NCI-H1048 (cell line): ENCODE measurements at regions not wholly inside any gene's neighbourhood (a gene's known extent, or its start where the extent isn't known, plus 50 kb on each side); places are given as distances from the start of the nearest gene placed in this dataset.
A peak's percentile ranks its signal among the peaks of the same experiment; 100 is the strongest.

Experiments used
- DNase-seq: peaks from one replicate; lab custom pipeline; 2025; lab: John Stamatoyannopoulos, UW

DNA sequence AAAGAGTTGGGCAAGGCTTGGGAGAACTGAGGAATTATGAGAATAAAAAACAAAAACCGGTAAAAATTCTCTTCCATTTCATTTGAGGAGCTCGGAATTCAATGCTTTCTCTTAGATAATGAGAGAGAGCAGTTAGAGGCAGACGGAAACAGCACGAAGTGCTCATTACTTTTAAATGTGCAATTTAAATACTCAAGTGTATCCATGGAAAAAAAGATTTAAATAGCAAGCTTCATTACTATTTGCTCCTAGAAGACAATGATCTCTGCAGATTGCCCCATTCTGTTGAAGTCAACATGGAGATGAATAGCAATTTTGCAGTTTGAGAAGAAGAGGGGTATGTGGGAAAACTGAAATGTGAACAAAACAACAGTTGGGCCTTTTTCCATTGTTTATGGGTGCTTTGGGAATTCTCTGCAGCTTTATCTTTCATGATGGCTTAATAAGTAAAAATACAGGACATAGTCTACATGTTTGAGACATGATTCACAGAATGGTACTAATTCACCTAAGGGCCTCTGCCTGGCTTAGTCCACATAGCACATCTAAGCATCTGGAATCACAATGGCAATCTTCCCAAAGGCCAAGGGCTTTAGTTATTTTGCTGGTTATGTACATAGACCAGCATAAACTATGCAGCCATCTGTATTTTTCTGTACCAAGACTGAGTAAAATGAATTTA lies 512.7 kb upstream of the FAT1 start:
- DNase-seq = no peak

DNA sequence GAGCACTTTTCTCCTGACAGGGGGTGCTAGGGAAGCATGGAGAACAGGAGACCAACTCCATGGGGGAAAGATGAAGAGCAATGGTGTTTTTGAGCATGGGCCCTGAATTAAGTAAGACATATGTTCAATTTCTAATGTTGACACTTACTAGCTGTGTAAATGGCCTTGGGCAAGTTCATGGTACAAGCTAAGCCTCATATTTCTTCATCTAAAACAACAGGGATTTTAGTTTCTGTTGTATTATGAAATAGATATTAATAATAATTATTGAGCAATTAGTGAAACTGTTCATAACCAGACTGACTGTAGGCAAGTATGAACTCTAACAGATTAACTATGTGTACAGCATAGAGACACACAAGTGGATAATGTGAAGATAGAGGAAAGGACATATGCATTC lies 515.0 kb upstream of the FAT1 start:
- no peak for DNase-seq

DNA sequence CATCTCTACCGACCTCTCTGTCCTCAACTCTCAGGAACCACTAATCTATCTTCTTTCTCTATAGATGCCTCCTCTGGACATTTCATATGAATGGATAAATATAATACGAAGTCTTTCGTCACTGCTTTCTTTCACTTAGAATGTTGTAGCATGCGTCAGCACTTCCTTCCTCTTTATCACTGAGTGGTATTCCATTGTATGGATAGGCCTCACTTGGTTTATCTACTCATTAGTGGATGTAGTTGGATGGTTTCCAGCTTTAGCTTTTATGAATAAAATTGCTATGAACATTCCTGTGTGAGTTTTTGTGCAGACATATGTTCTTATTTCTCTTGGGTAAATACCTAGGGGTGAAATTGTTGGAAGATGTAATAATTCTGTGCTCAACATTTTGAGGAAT lies 528.2 kb upstream of the FAT1 start:
- no peak for DNase-seq

DNA sequence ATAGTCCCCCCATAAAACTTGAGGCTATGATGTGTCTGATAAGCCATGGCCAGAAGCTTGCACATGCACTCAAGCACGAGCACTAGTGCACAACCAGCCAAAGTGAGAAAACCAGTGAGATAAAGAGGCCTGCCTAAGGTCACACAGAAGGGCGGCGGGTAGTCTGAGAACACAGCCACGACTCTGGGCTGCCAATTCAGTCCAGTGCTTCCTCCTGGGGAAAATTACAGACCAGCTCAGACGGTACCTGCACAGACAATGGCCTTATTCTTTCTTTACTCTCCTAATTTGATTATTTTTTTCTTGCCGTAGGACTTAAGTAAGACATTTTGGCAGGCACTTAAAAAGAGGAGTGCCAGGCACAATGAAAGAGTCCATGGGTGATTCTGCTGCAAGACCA lies 533.2 kb upstream of the FAT1 start:
- DNase-seq = peak; percentile 51

DNA sequence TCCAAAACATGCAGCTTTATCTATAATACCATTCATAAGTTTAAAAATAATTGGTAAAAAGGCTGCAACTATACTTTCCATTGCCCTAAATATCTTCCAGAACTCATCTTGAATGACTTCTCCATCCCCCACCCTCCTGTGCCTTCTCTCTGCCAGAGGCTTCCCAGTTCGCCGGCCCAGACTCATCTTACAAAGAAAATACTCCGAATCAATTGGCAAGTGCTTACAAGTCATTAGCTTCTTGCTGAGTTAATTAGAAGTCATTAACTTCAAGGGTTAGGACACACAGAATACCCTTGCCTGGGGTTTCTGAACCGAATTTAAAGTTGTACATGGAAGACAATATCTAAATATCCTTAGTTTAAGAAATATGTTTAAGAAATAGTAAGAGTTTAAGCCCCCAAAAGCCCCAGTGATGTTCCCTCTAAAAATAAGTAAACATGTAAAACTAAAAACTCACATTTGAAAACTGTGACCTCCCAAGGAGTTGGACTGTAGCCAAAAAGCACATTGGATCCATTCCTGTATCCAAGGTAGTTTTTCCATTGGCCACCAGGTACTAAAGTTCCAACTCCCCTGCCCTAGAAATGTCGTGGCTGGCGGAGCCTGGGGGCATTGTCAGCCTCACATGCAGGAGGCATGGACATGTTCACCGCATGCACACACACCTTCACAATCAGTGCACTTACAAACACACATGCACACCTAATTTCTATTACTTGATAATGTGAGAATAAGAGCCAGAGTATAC lies 535.2 kb upstream of the FAT1 start:
- no peak for DNase-seq

DNA sequence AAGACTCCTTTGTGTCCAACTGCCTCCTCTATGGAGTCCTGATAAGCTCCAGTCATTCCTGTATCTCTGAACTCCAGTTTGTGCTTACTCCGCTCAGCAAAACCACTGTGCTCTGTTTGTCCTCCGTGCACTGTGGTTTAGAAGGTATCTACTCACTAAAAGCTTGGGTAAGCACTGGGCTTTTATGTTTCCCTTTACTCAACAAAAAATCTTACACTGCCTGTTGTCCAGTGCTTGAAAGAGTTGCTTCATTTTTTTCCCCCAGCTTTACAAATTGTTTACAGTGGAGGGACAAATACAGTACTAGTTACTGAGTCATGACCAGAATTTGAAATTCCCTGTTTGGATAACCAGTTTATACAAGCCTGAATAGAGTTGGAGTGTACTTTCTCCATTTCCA lies 545.3 kb upstream of the FAT1 start:
- DNase-seq = no peak

DNA sequence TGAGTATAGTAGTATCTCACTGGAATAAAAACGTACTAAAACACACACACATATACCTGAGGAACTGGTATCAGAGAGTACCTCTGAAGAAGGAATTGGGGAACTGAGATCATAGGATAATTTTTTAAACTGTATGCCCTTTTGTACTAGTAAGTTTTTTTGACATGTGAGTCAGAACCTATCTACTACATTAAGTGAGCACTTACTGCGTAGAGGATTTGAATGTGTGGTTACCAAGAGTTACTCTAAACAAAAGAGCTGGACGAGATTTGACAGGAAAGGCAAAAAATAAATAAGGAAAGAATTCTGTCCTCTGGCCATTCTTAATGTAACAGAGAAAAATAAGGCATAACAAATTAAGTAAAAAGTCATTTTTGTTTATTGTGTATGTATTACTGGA lies 546.5 kb upstream of the FAT1 start:
- DNase-seq = no peak

DNA sequence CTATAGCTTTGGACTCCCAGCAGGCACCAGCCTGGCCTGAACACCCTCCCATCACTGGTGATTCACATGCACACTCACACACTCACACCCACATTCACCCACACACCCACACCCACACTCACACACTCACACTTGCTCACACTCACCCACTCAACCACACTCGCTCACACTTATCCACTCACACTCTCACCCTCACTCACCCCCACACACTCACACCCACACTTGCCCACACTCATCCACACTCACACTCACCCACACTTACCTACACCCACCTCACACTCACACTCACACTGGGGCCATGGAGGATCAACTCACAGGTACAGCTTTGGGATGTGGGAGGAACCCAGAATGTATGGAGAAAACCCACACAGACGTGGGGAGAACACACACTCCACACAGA lies 548.2 kb upstream of the FAT1 start:
- DNase-seq = no peak

DNA sequence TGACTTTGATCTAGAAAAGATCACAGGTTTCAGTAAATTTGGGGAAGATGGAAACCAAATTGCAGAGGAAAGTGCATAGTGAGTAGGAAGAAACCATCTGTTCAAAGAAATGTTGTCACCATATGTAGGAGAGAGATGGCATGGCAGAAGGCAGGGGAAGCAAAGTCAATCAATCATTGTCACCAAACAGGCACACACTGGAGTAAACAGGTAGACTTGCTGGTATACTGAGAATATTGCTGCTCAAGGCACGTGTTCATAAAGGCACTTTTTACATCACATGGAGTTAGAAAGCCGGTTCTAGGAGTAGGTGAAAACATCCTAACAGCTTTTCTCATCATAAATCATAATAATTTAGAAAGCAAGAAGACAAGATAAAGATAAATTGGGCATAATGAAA lies 550.5 kb upstream of the FAT1 start:
- no peak for DNase-seq

DNA sequence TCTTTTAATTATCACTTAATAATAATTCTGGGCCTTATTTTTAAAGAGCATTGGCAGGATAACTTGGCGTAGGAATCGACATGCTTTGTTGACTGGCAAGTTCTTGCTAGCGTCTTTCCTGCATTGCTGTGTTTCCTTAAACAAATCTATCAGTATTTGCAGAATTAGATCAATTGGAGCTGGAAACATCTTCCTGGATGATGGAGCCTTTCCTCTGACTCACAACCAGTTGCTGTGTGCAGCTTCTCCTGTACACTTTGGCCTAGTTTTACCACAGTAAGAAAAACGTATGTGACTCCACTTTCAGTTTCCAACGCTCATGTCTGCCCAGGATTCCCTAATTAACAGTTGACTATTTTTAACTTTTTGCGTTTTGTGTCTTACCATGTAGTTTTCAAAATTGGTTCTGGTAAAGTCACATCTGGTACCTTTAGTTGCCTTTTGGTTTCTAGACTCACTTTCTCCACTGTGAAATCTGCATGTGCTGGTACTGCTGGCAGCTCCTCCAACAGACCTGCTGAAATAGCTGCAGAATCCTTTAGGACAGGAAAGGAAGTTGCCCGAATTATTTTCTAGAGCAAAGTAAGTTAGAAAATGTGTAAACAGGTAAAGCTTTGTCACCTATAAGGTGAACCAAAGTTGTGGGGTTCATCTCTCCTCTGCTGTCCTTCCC lies 553.2 kb upstream of the FAT1 start:
- no peak for DNase-seq

DNA sequence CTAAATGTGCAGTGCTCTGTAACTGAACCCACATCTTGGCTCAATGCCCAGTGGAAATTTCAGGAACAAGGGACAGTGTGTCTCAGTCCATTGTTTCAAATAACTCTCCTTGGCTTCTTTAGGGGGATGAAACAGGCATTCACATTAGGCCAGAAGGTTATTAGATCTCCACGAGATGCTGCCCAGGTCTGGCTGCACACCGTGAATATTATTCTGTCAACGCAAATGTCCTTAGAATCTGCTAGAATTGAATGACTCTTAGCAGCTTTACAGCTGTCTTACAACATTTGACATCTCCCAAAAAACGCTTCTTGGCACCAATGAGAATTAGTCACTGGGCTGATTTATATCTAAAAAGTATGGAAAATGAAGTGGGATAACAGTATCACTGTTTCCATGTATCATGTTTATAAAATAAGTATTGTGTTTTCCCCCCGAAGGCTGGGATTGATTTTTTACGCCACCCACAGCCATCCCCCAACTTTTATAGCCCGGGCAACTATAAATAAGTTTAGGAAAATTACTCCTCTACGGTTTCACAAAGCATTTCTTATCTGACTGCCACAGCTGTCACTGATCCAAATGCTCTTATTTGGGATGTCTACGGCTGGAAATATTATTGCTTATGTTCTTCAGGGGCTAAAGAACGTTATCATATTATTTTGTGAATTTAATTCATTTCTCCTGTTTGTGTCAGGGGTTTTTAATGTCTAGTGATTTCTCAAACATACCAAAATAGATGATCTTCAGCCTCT lies 559.7 kb upstream of the FAT1 start:
- DNase-seq = peak; percentile 16

DNA sequence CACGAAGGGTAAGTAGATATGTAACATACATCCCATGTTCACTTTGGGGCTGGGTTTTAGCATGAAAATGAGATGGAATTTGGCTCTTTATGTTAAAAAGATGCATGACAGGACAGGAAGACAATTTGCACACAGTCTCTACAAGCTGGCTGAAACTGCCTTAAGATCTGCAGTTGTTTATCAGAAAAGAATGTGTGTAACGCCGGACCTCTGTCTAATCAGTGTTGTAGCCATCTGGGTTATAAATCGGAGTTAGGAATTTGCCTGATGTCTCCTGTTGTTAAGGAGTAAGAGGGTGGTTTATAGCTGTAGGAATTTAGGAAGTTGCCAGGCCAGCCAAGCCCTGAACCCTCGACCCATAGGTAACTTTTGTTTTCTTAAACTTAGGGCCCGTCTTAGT lies 562.9 kb upstream of the FAT1 start:
- DNase-seq = no peak

DNA sequence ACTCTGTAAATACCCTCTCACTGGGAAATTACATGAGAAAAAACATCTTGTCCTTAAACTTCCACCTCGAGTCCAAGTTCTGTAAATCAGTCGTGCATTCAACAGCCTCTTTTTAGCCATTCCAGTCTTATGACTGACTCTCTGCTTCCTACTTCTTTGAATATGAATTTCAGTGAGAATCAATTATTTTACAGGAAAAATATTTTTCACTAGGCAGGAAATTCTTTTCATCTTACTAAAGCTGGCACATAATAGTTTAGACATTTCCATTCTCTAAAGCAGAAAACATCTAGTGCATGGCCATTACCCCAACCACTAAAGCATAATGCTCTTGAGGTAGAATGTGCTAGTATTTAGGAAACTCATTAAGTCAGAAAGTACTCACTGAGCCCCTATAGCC lies 565.7 kb upstream of the FAT1 start:
- DNase-seq = no peak

DNA sequence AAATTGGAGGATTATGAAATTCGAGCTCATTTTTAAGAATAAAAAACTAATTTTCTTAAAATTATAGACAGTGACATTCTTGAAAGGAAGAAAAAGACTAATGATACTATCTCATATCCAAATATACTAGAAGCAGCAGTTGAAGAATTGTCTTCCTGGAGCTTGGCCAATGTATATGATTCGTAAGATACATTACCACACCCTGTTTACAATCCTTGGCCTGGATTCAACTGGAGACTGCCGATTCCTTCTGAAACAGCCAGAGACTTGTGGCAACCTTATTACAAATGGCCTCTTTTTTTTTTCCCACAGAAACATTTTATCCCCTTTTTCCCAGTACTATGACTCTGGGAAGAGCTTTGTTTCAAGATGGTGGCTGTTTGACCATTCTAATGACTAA lies 571.2 kb upstream of the FAT1 start:
- DNase-seq = no peak

DNA sequence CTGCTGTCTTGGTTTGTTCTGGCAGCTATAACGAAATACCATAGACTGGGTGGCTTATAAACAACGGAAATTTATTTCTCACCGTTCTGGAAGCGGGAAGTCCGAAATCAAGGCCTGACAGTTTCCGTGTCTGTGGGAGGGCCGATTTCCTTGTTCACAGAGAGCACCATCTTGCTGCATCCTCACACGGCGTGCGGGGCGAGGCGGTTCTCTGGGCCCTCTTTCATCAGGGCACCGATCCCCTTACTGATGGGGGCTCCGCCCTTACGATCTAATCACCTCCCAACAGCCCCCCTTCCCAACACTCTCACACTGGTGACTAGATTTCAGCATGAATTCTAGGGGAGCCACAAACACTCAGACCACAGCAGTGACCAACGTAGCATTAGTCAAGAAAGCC lies 578.3 kb upstream of the FAT1 start:
- no peak for DNase-seq

DNA sequence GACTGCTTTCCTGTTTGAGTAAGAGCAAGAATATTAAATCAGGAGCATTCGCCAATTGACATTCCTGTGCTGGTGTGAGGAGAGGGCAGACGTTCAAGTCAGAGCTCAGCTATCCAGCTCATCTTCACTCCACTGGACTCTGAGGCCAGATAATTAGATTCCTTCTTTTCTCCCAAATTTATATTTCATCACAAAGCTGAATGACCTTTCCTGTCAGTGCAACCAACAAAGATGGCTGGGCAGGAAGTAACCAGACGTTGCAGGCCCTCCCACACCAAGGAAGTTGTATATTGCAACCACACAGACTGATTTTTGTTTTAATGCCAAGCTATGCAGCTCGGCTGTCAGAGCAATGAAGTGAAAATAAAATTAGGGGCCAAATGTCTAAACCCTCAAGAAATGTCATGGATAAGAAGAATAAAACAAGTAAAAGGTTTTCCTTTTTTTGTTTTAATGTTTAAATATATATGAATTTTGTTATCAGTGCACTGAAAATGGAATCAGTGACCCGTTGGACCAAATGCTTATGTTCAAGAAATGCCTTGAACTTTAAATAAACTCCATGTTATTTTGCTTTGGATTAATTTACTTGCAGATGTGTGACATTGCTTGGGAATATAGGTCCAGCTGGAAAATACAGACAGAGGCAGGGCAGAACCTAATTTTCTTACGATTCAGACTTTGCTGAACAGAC lies 578.9 kb upstream of the FAT1 start:
- DNase-seq = no peak

DNA sequence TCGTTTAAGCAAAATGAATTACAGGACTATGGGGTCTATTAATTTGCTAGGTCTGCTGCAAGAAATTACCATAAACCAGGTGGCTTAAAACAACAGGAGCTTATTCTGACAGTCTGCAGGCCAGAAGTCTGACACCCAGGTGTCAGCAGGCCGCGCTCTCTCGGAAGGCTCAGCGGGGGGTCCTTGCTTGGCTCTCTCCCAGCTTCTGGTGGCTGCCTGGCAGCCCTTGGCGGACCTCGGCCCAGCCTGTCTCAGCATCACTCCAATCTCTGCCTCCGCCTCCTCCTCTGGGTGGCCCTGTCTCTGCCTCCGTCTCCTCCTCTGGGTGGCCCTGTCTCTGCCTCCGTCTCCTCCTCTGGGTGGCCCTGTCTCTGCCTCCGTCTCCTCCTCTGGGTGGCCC lies 580.5 kb upstream of the FAT1 start:
- DNase-seq = no peak

DNA sequence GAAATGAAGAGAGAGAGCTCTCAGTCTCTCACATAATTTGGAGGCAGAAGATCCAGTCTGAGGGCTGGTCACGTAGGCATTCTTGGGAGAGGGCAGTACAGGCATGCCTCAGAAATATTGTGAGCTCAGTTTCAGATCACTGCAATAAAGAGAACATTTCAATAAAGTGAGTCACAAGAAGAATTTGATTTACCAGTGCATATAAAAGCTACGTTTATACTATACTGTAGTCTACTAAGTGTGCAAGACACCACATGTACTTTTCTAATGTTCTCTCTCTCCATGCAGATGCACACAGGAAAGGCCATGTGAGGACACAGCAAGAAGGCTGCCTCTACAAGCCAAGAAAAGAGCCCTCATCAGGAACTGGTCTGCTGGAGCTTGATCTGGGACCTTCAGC lies 583.5 kb upstream of the FAT1 start:
- DNase-seq = no peak

DNA sequence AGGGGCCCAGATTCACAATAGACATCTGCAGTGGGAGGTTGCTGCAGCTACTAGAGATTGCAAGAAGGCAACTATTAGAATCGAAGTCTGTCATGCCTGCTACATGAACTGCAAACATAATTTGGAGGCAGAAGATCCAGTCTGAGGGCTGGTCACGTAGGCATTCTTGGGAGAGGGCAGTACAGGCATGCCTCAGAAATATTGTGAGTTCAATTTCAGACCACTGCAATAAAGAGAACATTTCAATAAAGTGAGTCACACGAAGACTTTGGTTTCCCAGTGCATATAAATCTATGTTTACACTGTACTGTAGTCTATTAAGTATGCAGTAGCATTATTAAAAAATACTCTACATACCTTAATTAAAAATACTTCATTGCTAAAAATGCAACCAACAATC lies 585.8 kb upstream of the FAT1 start:
- DNase-seq = no peak

DNA sequence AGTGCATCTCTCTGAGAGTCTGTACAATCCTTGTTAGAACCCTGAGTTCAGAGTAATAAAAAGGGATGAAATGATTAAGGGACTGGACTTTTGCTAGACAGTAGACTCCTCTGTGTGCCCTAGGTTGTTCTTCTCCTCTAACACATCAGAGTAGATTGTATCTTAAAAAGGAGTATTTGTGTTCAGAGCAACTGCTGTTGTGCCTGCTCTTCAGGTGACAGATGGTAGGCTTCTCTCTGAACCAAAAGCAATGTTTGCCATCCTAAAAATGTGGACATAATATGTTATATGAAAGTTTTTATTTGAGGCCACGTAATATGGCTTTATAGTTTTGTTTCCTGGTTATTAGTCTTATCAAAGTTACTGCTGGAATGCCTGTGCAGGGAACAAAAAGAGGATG lies 588.6 kb upstream of the FAT1 start:
- no peak for DNase-seq

DNA sequence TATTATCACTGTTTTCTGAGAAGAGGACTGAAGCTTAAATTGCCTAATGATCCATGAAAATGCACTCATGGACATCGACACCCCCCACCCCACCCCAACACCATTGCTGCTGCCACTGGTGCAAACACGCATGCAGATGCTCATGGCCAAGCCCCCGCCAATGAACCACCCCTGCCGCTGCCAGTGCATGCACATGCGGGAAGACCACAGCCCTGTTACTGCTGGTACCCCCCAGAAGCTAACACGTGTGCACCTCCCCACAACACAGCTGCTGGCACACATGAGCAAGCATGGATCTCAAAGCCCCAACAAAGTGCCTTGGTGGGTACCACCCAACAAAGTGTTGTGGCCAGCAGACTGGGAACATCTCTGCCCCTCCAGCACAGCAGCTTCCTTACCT lies 594.1 kb upstream of the FAT1 start:
- DNase-seq = no peak

DNA sequence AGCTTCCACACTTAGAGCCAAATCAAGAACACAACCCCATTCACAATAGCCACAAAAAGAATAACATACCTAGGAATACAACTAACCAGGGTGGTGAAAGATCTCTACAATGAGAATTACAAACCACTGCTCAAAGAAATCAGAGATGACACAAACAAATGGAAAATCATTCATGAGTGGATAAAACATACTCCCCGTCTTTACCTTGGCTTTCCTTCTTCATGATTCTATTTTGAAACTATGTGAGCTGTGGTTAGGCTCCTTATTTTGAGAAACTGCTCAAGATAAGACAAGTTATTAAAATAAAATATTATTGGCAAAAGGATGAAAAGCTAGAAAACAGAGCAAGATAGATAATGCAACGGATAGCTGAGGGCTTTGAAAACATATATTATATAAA lies 598.1 kb upstream of the FAT1 start:
- DNase-seq = no peak
